A673 (cell line): ENCODE measurements at regions not wholly inside any gene's neighbourhood (a gene's known extent, or its start where the extent isn't known, plus 50 kb on each side); places are given as distances from the start of the nearest gene placed in this dataset.

Experiments used
- BruUV-seq: library from RNA; stranded (reverse); fragments of 400-500 nt; replicated peaks from 2 replicates; lab custom pipeline; 2021; lab: Mats Ljungman, UMichigan
- CTCF ChIA-PET: fragments of 300-600 bp; sonication (Branson Sonifier 250); formaldehyde crosslinking; loops from one replicate; lab custom pipeline; 2022; ENCODE audit warnings: antibody characterized with exemption; lab: Charles Lee
- POLR2A ChIA-PET: fragments of 300-600 bp; sonication (Branson Sonifier 250); formaldehyde crosslinking; loops from one replicate; lab custom pipeline; 2022; ENCODE audit warnings: antibody characterized with exemption; ENCODE audit not compliant: low non-redundant PET; lab: Charles Lee
- DNase-seq: peaks from one replicate; pipeline ENCODE4 v3.0.0-alpha.2; 2015; ENCODE audit warnings: low spot score
- H3K27ac ChIP-seq: fragments of 200-600 bp; sonication (generic); 2 replicates; pipeline ENCODE4 v1.5.1; 2016; ENCODE audit warnings: mixed run types, low read depth, mild to moderate bottlenecking, mixed read lengths, antibody characterized with exemption, low read length; ENCODE audit not compliant: poor library complexity, severe bottlenecking
- H3K27me3 ChIP-seq: fragments of 200-600 bp; sonication (generic); replicated peaks from 2 replicates; pipeline ENCODE4 v1.6.1; 2017; ENCODE audit warnings: mixed run types, low read depth, mild to moderate bottlenecking, mixed read lengths, antibody characterized with exemption, low read length; ENCODE audit not compliant: insufficient read depth, poor library complexity
- H3K36me3 ChIP-seq: fragments of 200-600 bp; sonication (generic); 2 replicates; pipeline ENCODE4 v1.6.1; 2016; ENCODE audit warnings: mixed run types, mild to moderate bottlenecking, mixed read lengths, antibody characterized with exemption, low read length; ENCODE audit not compliant: insufficient read depth, poor library complexity, severe bottlenecking
- H3K4me1 ChIP-seq: fragments of 200-600 bp; sonication (generic); 2 replicates; pipeline ENCODE4 v1.6.1; 2017; ENCODE audit warnings: mixed run types, mild to moderate bottlenecking, mixed read lengths, antibody characterized with exemption, low read length; ENCODE audit not compliant: insufficient read depth, poor library complexity, severe bottlenecking
- H3K4me3 ChIP-seq: fragments of 200-600 bp; sonication (generic); 2 replicates; pipeline ENCODE4 v1.5.1; 2016; ENCODE audit warnings: low read depth, mixed run types, mild to moderate bottlenecking, mixed read lengths, low read length; ENCODE audit not compliant: poor library complexity, severe bottlenecking
- H3K9me3 ChIP-seq: fragments of 200-600 bp; sonication (generic); 2 replicates; pipeline ENCODE4 v1.6.1; 2016; ENCODE audit warnings: mixed run types, low read depth, mild to moderate bottlenecking, mixed read lengths, antibody characterized with exemption, low read length; ENCODE audit not compliant: poor library complexity, severe bottlenecking
- CTCF ChIP-seq: fragments of 300-800, 200-600 bp; sonication (generic); conservative IDR thresholded peaks from 2 replicates; pipeline ENCODE4 v1.5.1; 2017; ENCODE audit warnings: low read depth, mild to moderate bottlenecking, antibody characterized with exemption, low read length, moderate library complexity, mixed read lengths
- EZH2 ChIP-seq: fragments of 200-600 bp; sonication (generic); IDR thresholded peaks from 2 replicates; pipeline ENCODE4 v1.6.1; 2017; ENCODE audit warnings: borderline replicate concordance, low read depth, mild to moderate bottlenecking, mixed read lengths, antibody characterized with exemption, low read length; ENCODE audit not compliant: poor library complexity, severe bottlenecking
- intact Hi-C: fragments of 100-400 bp; cut with micrococcal nuclease; formaldehyde crosslinking; loops from one replicate; pipeline ENCODE4 v1.10.0; 2022; ENCODE audit not compliant: unreplicated experiment

- ChIA-PET POLR2A (no interaction called here), CTCF (no interaction called here)
- no peak for DNase-seq
- Histone ChIP-seq H3K4me1 (no peaks in the 10 kb centered on the region), H3K27me3 (no peaks in the 10 kb centered on the region), H3K27ac (no peak overlapping the region), H3K36me3 (no peaks in the 10 kb centered on the region), H3K9me3 (peaks cover 4% of the 10 kb centered on the region), H3K4me3 (no peak overlapping the region)
- BruUV-seq, result no TSS peak
- no peak for TF ChIP-seq CTCF
- TF ChIP-seq EZH2, result no peak
- intact Hi-C loops, result no loop called here
These were observed 184.5 kb upstream of the TMPRSS15 start for GRCh38 chr21:18588001-18588662.

DNA sequence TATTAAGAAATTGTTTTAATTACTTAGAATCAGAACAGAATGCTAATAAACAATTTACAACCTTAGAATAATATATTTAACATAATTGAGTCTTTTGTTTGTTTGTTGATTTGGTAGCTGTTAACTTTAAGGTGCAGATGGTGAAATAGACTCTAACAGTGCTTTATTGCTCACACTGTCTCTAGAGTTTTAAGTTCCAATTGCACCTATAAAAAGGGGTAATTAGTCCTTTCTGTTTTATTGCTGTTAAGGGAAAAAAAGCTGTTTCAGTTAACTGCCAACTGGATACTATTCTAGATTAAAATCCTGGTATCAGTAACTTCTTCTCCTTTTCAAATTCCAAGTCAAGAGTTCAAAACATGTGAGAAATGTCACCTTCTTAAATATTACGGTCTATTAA is 197.6 kb upstream of the TMPRSS15 start:
- POLR2A ChIA-PET, result no interaction called here
- CTCF ChIA-PET, result no interaction called here
- intact Hi-C loops, result no loop called here
- Histone ChIP-seq H3K4me1 (no peaks in the 10 kb centered on the region), H3K27ac (no peak overlapping the region), H3K36me3 (no peaks in the 10 kb centered on the region), H3K27me3 (no peaks in the 10 kb centered on the region), H3K9me3 (no peaks in the 10 kb centered on the region), H3K4me3 (no peak overlapping the region)
- no peak for TF ChIP-seq CTCF
- no peak for TF ChIP-seq EZH2
- no TSS peak for BruUV-seq
- DNase-seq, result no peak

DNA sequence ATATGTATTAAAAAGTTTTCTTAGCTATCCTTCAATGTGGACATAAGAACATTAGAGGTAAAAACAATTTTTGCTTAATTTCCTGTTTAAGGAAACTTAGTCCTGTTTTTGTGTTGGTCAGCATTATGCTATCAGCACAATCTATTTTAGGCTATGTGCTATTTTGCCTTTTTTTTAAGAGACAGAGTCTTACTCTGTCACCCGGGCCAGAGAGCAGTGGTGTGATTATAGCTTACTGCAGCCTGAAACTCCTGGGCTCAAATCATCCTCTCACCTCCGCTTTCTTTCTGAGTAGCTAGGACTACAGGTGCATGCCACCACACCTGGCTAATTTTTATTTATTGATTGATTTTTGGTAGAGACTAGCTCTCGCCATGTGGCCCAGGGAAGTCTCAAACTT is 199.1 kb upstream of the TMPRSS15 start:
- Histone ChIP-seq H3K4me3 (no peak overlapping the region), H3K36me3 (no peaks in the 10 kb centered on the region), H3K27me3 (no peaks in the 10 kb centered on the region), H3K4me1 (no peaks in the 10 kb centered on the region), H3K27ac (no peak overlapping the region), H3K9me3 (no peaks in the 10 kb centered on the region)
- intact Hi-C loops, result no loop called here
- POLR2A ChIA-PET, result no interaction called here
- CTCF ChIA-PET, result no interaction called here
- TF ChIP-seq CTCF (no peak), EZH2 (no peak)
- no peak for DNase-seq
- no TSS peak for BruUV-seq
